SU-DHL-6 (cell line): ENCODE measurements at regions not wholly inside any gene's neighbourhood (a gene's known extent, or its start where the extent isn't known, plus 50 kb on each side); places are given as distances from the start of the nearest gene placed in this dataset.
"Not testable (repeated sequence)": the region's sequence is repeated elsewhere in the genome, so short reads cannot be mapped to it uniquely, and the experiment has no call there.

ENCODE experiments used
- H2AFZ ChIP-seq: fragments of 200-600 bp; sonication (generic); 2 replicates; pipeline ENCODE4 v1.6.1; 2014; ENCODE audit warnings: low read depth, mild to moderate bottlenecking, moderate library complexity, mixed read lengths, antibody characterized with exemption, low read length; ENCODE audit not compliant: severe bottlenecking
- H3F3A ChIP-seq: fragments of 200-600 bp; shearing (Covaris generic); 2 replicates; pipeline ENCODE4 v1.6.0; 2016; ENCODE audit warnings: antibody characterized with exemption, mild to moderate bottlenecking; ENCODE audit not compliant: insufficient read depth
- H3K27ac ChIP-seq: fragments of 200-600 bp; sonication (generic); 2 replicates; pipeline ENCODE4 v1.5.1; 2016; ENCODE audit warnings: low read depth, mild to moderate bottlenecking, low read length, moderate library complexity, mixed read lengths
- H3K27me3 ChIP-seq: fragments of 200-600 bp; sonication (generic), shearing (Covaris generic); 2 replicates; pipeline ENCODE4 v1.6.0; 2014; ENCODE audit warnings: mild to moderate bottlenecking, low read length
- H3K36me3 ChIP-seq: fragments of 200-600 bp; sonication (generic); 2 replicates; pipeline ENCODE4 v1.6.1; 2014; ENCODE audit warnings: mild to moderate bottlenecking, low read length, mixed read lengths
- H3K4me2 ChIP-seq: fragments of 300-600, 200-600 bp; shearing (Covaris generic), sonication (generic); 2 replicates; pipeline ENCODE4 v1.6.0; 2014; ENCODE audit warnings: low read length, low read depth, mild to moderate bottlenecking; ENCODE audit not compliant: poor library complexity, severe bottlenecking
- H3K4me3 ChIP-seq: fragments of 200-600 bp; sonication (generic); 2 replicates; pipeline ENCODE4 v1.5.1; 2014; ENCODE audit warnings: antibody characterized with exemption, low read length, mild to moderate bottlenecking, mixed read lengths; ENCODE audit not compliant: insufficient read depth, poor library complexity, severe bottlenecking
- H3K79me2 ChIP-seq: fragments of 200-600 bp; sonication (generic); 2 replicates; pipeline ENCODE4 v1.6.1; 2014; ENCODE audit warnings: mild to moderate bottlenecking, low read length, moderate library complexity; ENCODE audit not compliant: insufficient read depth
- H3K9ac ChIP-seq: fragments of 200-600 bp; sonication (generic); 2 replicates; pipeline ENCODE4 v1.7.0; 2014; ENCODE audit warnings: mild to moderate bottlenecking, low read length
- H3K9me2 ChIP-seq: fragments of 200-600 bp; sonication (generic); replicated peaks from 2 replicates; pipeline ENCODE4 v1.6.1; 2014; ENCODE audit warnings: low read length; ENCODE audit not compliant: insufficient read depth
- H3K9me3 ChIP-seq: fragments of 200-600 bp; sonication (generic); 2 replicates; pipeline ENCODE4 v1.6.1; 2014; ENCODE audit warnings: low read length, mixed read lengths; ENCODE audit not compliant: insufficient read depth
- H4K20me1 ChIP-seq: fragments of 200-600 bp; sonication (generic); 2 replicates; pipeline ENCODE4 v1.6.1; 2014; ENCODE audit warnings: low read depth, mild to moderate bottlenecking, antibody characterized with exemption, low read length, moderate library complexity, mixed read lengths
- CTCF ChIP-seq: fragments of 200-600 bp; sonication (generic); IDR thresholded peaks from one replicate; pipeline ENCODE4 v1.5.1; 2017; ENCODE audit warnings: antibody characterized with exemption, mild to moderate bottlenecking, low read length, moderate library complexity; ENCODE audit not compliant: insufficient read depth, poor library complexity, severe bottlenecking
- EZH2phosphoT487 ChIP-seq: fragments of 200-600 bp; sonication (generic), shearing (Covaris generic); conservative IDR thresholded peaks from 2 replicates; pipeline ENCODE4 v1.6.1; 2018; ENCODE audit warnings: mild to moderate bottlenecking, antibody characterized with exemption, low read length, moderate library complexity, mixed read lengths

- no peak overlapping the region for H3K4me2 ChIP-seq
- H3K36me3 ChIP-seq, result no peaks in the 10 kb centered on the region
- H3F3A ChIP-seq, result no peaks in the 10 kb centered on the region
- H2AFZ ChIP-seq, result no peak overlapping the region
- no peak overlapping the region for H3K27ac ChIP-seq
- no peaks in the 10 kb centered on the region for H3K79me2 ChIP-seq
- no peaks in the 10 kb centered on the region for H3K27me3 ChIP-seq
- H3K9ac ChIP-seq, result no peak overlapping the region
- H3K4me3 ChIP-seq, result no peak overlapping the region
- H3K9me2 ChIP-seq, result no peaks in the 10 kb centered on the region
- no peaks in the 10 kb centered on the region for H4K20me1 ChIP-seq
- TF ChIP-seq EZH2phosphoT487 (no peak), CTCF (no peak)
- H3K9me3 ChIP-seq, result no peaks in the 10 kb centered on the region
Observed at GRCh38 chr12:131428091-131428685, 282.7 kb upstream of the SFSWAP start.

DNA sequence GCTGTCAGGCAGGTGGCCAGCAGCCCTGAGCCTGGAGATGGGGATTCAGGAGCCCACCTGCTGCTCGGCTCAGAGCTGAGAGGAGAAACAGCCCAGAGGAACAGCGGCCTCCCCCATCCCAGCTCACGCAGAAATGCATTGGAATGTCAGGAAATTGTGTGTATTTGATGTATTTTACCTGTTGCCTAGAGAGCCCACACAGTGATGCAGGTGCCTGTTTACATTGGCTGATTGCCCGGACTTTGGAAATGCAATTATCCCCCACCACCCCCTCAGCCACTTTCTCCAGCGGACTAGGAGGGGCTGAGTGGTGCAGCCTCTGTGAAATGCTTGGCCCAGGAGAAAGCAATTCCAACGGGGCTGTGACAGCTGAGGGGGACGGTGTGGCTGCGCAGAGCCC is 281.7 kb upstream of the SFSWAP start:
- not testable (repeated sequence) for H3K27ac ChIP-seq, H3K36me3 ChIP-seq

GRCh38 chr12:131429697-131430096 is 281.2 kb upstream of the SFSWAP start:
- not testable (repeated sequence) for H2AFZ ChIP-seq, H3K36me3 ChIP-seq, H3K9ac ChIP-seq, H3K27ac ChIP-seq, H3K4me3 ChIP-seq, H3K4me2 ChIP-seq, H4K20me1 ChIP-seq, H3K27me3 ChIP-seq, H3K9me3 ChIP-seq, H3F3A ChIP-seq, H3K79me2 ChIP-seq, H3K9me2 ChIP-seq

More for the DNA sequence above, 281.7 kb upstream of the SFSWAP start:
- not testable (repeated sequence) for H3K9me3 ChIP-seq, H3K79me2 ChIP-seq, H3K9me2 ChIP-seq, H3K27me3 ChIP-seq, H3K4me3 ChIP-seq, H3K9ac ChIP-seq, H3K4me2 ChIP-seq, H3F3A ChIP-seq, H4K20me1 ChIP-seq, H2AFZ ChIP-seq

- Histone ChIP-seq H3K4me2 (no peak overlapping the region), H3K27ac (no peak overlapping the region), H3F3A (no peaks in the 10 kb centered on the region), H3K79me2 (no peaks in the 10 kb centered on the region), H3K27me3 (no peaks in the 10 kb centered on the region), H3K4me3 (no peak overlapping the region), H3K9ac (no peak overlapping the region), H3K9me3 (no peaks in the 10 kb centered on the region), H3K36me3 (no peaks in the 10 kb centered on the region), H2AFZ (no peak overlapping the region), H3K9me2 (no peaks in the 10 kb centered on the region), H4K20me1 (no peaks in the 10 kb centered on the region)
- TF ChIP-seq EZH2phosphoT487 (no peak), CTCF (no peak)
Observed at GRCh38 chr12:131430158-131430742, 280.6 kb upstream of the SFSWAP start.

GRCh38 chr12:131431126-131431655 is 279.7 kb upstream of the SFSWAP start:
- H3K79me2 ChIP-seq, H3K4me2 ChIP-seq, H3K27me3 ChIP-seq, H3K27ac ChIP-seq, H3K36me3 ChIP-seq, H3K4me3 ChIP-seq, H2AFZ ChIP-seq, H3K9me3 ChIP-seq, H4K20me1 ChIP-seq, H3K9ac ChIP-seq, H3K9me2 ChIP-seq, H3F3A ChIP-seq: not testable (repeated sequence)
